H1 (cell line): ENCODE measurements at regions not wholly inside any gene's neighbourhood (a gene's known extent, or its start where the extent isn't known, plus 50 kb on each side); places are given as distances from the start of the nearest gene placed in this dataset.

Source experiments
- ASH2L ChIP-seq: fragments of 200-600, 300-600 bp; sonication (generic); IDR thresholded peaks from one replicate; pipeline ENCODE4 v1.7.1; 2017; ENCODE audit warnings: low read length
- CHD7 ChIP-seq: fragments of 300-600 bp; sonication (generic); IDR thresholded peaks from 2 replicates; pipeline ENCODE4 v1.7.1; 2012; ENCODE audit warnings: low read length, moderate library complexity, mild to moderate bottlenecking, inconsistent platforms; ENCODE audit not compliant: insufficient replicate concordance
- NANOG ChIP-seq: IDR thresholded peaks from 2 replicates; pipeline ENCODE4 v1.6.1; 2011; ENCODE audit warnings: low read length, low read depth, mild to moderate bottlenecking, inconsistent platforms; ENCODE audit not compliant: insufficient read depth, poor library complexity, severe bottlenecking
- POLR2A ChIP-seq, 2 experiments: IDR thresholded peaks; 1 replicate in 1 of 2; 2 replicates in 1 of 2; pipeline ENCODE4 v1.6.1; 2011; ENCODE audit warnings: low read depth in 2 of 2, low read length in 2 of 2, mild to moderate bottlenecking in 2 of 2; ENCODE audit errors: control extremely low read depth in 1 of 2
- RFX5 ChIP-seq: IDR thresholded peaks from 2 replicates; pipeline ENCODE4 v1.6.1; 2011; ENCODE audit warnings: low read depth, low read length, improper control_type of control experiment, borderline replicate concordance

DNA sequence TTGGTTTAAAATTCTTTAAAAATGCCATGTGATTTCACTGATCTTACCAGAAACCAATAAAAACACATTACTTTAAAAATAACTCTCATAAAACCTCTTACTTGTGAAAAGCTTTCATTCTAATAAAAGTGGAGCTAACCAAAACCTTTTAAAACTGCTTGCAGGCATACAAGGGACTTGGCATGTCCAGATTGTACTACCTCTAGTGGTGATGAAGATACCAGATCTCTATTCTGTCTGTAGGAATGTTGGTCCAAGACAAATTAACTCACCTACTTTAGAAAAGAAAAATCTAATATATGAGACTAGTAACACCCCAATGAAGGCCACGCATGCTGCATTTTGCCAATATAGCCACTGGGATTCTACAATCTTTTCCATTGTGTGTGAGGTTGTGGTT, 151.0 kb upstream of the SALL1 start (continued):
- TF ChIP-seq CHD7 (no peak), ASH2L (no peak), POLR2A (IDR thresholded peaks at IDR 0.05; ENCODE audit: control extremely low read depth in 1 of 2, low read depth in 2 of 2, low read length in 2 of 2) (no peak), RFX5 (no peak), NANOG (no peak)
